ENCODE measurements at regions not wholly inside any gene's neighbourhood (a gene's known extent, or its start where the extent isn't known, plus 50 kb on each side); places are given as distances from the start of the nearest gene placed in this dataset.

DNA sequence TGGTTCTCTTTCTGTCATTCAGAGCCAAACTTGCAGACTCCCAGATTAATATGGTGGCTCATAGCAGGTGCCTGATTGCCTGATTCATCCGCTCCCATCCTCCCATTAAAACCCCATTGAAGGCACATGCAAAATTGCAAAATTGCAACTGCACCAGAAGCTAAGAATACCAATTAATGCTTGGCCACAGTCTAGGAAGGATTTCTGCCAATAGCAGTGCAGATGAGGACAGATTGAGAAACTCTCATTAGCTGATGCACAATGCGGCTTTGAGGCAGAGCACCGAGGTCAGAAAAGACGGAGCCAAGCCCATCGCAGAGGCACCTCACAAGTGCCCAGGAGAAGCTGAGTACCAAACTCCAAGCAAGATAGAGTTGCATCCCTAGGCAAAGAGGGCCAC lies 172.8 kb downstream of the ARL4C start:
- no peaks in the 10 kb centered on the region for H3K36me3 ChIP-seq (ENCODE audit: control insufficient read depth in 1 of 2, insufficient read depth in 2 of 2, low read length in 2 of 2)
- H3K4ac ChIP-seq (ENCODE audit: low read depth, low read length), result no peak overlapping the region
- H4K8ac ChIP-seq (ENCODE audit: low read depth, low read length), result no peak overlapping the region
- H3K27me3 ChIP-seq (ENCODE audit: insufficient read depth, low read length), result no peaks in the 10 kb centered on the region
- no peak overlapping the region for H4K91ac ChIP-seq (ENCODE audit: low read depth, low read length)
- no peak overlapping the region for H3K18ac ChIP-seq (ENCODE audit: low read length)
- no peak overlapping the region for H3K23ac ChIP-seq (ENCODE audit: low read length)
- no peaks in the 10 kb centered on the region for H3K79me2 ChIP-seq (ENCODE audit: control insufficient read depth, insufficient read depth, low read length, poor library complexity)
- no peaks in the 10 kb centered on the region for H3K9me3 ChIP-seq (ENCODE audit: insufficient read depth, low read depth, low read length)
- no peak overlapping the region for H2BK5ac ChIP-seq (ENCODE audit: low read depth, low read length, poor library complexity)
- H4K12ac ChIP-seq (ENCODE audit: low read depth, low read length), result no peak overlapping the region
- no peak overlapping the region for H3K27ac ChIP-seq (ENCODE audit: low read depth, low read length)
- WGBS (ENCODE audit: extremely low coverage, insufficient coverage, insufficient read length), result no CpG with 5 or more reads among the region's 5 CpGs
- H2BK12ac ChIP-seq (ENCODE audit: low read length), result no peak overlapping the region
- no peak overlapping the region for H3K4me3 ChIP-seq (ENCODE audit: low read depth, low read length)
- H3K4me1 ChIP-seq (ENCODE audit: control insufficient read depth in 1 of 2, insufficient read depth in 2 of 2, low read length in 2 of 2), result no peaks in the 10 kb centered on the region
- no peak overlapping the region for H2AFZ ChIP-seq (ENCODE audit: insufficient read depth, low read length, poor library complexity)
- H3K4me2 ChIP-seq (ENCODE audit: low read length), result no peak overlapping the region
- no peak overlapping the region for H2BK120ac ChIP-seq (ENCODE audit: insufficient read depth, low read length, poor library complexity)
- no peak for DNase-seq
- H2AK5ac ChIP-seq (ENCODE audit: low read length), result no peak overlapping the region
- no peak overlapping the region for H3K14ac ChIP-seq (ENCODE audit: low read length)
- H3K9ac ChIP-seq (ENCODE audit: low read length), result no peak overlapping the region
- no peaks in the 10 kb centered on the region for H3K79me1 ChIP-seq (ENCODE audit: low read length)

DNA sequence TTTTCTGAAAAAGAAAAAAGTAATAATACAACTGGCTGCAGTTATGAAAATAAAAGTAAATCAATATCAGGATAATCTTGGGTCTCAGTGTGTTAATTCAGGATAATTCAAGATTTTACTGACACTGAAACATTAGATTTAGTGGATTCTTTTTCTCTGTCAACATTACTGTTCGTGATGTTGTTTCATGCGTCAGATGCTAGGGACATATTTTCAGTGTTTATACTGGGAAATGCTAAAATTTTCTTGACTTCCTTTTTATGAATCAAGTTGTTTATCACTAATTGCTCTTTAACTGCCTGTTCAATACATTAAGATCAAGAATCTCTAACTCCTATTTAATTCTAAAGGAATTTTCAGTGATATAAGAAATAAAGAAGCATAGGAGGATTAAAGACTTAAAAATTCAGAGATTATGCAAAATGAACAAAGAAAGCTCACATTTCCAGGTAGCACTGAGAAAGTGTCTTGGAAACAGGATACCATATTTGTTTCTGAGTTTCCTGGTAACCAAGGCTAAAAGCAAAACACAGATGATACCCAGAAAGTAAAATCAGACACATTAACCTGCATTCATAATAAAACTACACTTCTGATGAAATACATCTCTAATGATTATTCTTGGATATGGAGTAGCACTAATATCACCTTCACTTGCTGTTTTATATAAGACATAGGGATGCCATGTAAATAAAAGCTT lies 174.0 kb downstream of the ARL4C start:
- Histone ChIP-seq H3K79me2 (ENCODE audit: control insufficient read depth, insufficient read depth, low read length, poor library complexity) (no peaks in the 10 kb centered on the region), H3K23ac (ENCODE audit: low read length) (no peak overlapping the region), H2AFZ (ENCODE audit: insufficient read depth, low read length, poor library complexity) (no peak overlapping the region), H3K4me1 (ENCODE audit: control insufficient read depth in 1 of 2, insufficient read depth in 2 of 2, low read length in 2 of 2) (no peaks in the 10 kb centered on the region), H4K8ac (ENCODE audit: low read depth, low read length) (no peak overlapping the region), H3K27me3 (ENCODE audit: insufficient read depth, low read length) (no peaks in the 10 kb centered on the region), H3K79me1 (ENCODE audit: low read length) (no peaks in the 10 kb centered on the region), H3K9ac (ENCODE audit: low read length) (no peak overlapping the region), H4K12ac (ENCODE audit: low read depth, low read length) (no peak overlapping the region), H2BK120ac (ENCODE audit: insufficient read depth, low read length, poor library complexity) (no peak overlapping the region), H3K18ac (ENCODE audit: low read length) (no peak overlapping the region), H3K4me2 (ENCODE audit: low read length) (no peak overlapping the region), H3K36me3 (ENCODE audit: control insufficient read depth in 1 of 2, insufficient read depth in 2 of 2, low read length in 2 of 2) (no peaks in the 10 kb centered on the region), H3K27ac (ENCODE audit: low read depth, low read length) (no peak overlapping the region), H2BK12ac (ENCODE audit: low read length) (no peak overlapping the region), H4K91ac (ENCODE audit: low read depth, low read length) (no peak overlapping the region), H2AK5ac (ENCODE audit: low read length) (no peak overlapping the region), H3K4ac (ENCODE audit: low read depth, low read length) (no peak overlapping the region), H3K4me3 (ENCODE audit: low read depth, low read length) (no peak overlapping the region), H3K9me3 (ENCODE audit: insufficient read depth, low read depth, low read length) (no peaks in the 10 kb centered on the region), H3K14ac (ENCODE audit: low read length) (no peak overlapping the region), H2BK5ac (ENCODE audit: low read depth, low read length, poor library complexity) (no peak overlapping the region)
- no peak for DNase-seq
- WGBS (ENCODE audit: extremely low coverage, insufficient coverage, insufficient read length), result no CpG with 5 or more reads among the region's 2 CpGs

DNA sequence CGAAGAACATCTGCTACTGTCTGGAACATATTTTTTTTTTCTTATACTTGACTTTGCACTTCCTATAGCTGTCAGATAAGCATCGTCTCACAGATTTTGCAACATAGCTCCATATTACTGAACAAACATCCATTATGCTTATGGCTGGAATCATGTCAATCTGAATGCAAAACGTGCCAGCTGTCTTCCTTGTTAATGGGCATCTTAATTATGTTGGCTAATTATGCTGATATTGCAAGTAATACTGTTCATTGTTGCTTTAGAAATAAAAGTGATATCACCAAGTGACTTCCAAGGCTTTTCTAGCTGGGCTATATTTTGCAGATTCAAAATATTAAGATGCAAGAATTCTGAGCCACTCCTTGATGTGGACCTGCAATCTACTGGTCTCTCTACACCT lies 176.8 kb downstream of the ARL4C start:
- H3K79me1 ChIP-seq (ENCODE audit: low read length), result no peaks in the 10 kb centered on the region
- no peak overlapping the region for H2AFZ ChIP-seq (ENCODE audit: insufficient read depth, low read length, poor library complexity)
- no peak overlapping the region for H2BK12ac ChIP-seq (ENCODE audit: low read length)
- no peak overlapping the region for H2BK5ac ChIP-seq (ENCODE audit: low read depth, low read length, poor library complexity)
- H3K9ac ChIP-seq (ENCODE audit: low read length), result no peak overlapping the region
- no peak overlapping the region for H3K23ac ChIP-seq (ENCODE audit: low read length)
- H3K18ac ChIP-seq (ENCODE audit: low read length), result no peak overlapping the region
- H3K4me3 ChIP-seq (ENCODE audit: low read depth, low read length), result no peak overlapping the region
- no peak overlapping the region for H3K14ac ChIP-seq (ENCODE audit: low read length)
- no peaks in the 10 kb centered on the region for H3K36me3 ChIP-seq (ENCODE audit: control insufficient read depth in 1 of 2, insufficient read depth in 2 of 2, low read length in 2 of 2)
- no peak overlapping the region for H3K4ac ChIP-seq (ENCODE audit: low read depth, low read length)
- H3K79me2 ChIP-seq (ENCODE audit: control insufficient read depth, insufficient read depth, low read length, poor library complexity), result no peaks in the 10 kb centered on the region
- no peaks in the 10 kb centered on the region for H3K27me3 ChIP-seq (ENCODE audit: insufficient read depth, low read length)
- H3K9me3 ChIP-seq (ENCODE audit: insufficient read depth, low read depth, low read length), result no peaks in the 10 kb centered on the region
- H3K27ac ChIP-seq (ENCODE audit: low read depth, low read length), result no peak overlapping the region
- no peaks in the 10 kb centered on the region for H3K4me1 ChIP-seq (ENCODE audit: control insufficient read depth in 1 of 2, insufficient read depth in 2 of 2, low read length in 2 of 2)
- H4K8ac ChIP-seq (ENCODE audit: low read depth, low read length), result no peak overlapping the region
- H4K12ac ChIP-seq (ENCODE audit: low read depth, low read length), result no peak overlapping the region
- H2AK5ac ChIP-seq (ENCODE audit: low read length), result no peak overlapping the region
- H2BK120ac ChIP-seq (ENCODE audit: insufficient read depth, low read length, poor library complexity), result no peak overlapping the region
- DNase-seq, result no peak
- no peak overlapping the region for H3K4me2 ChIP-seq (ENCODE audit: low read length)
- no CpG with 5 or more reads among the region's 3 CpGs for WGBS (ENCODE audit: extremely low coverage, insufficient coverage, insufficient read length)
- H4K91ac ChIP-seq (ENCODE audit: low read depth, low read length), result no peak overlapping the region

DNA sequence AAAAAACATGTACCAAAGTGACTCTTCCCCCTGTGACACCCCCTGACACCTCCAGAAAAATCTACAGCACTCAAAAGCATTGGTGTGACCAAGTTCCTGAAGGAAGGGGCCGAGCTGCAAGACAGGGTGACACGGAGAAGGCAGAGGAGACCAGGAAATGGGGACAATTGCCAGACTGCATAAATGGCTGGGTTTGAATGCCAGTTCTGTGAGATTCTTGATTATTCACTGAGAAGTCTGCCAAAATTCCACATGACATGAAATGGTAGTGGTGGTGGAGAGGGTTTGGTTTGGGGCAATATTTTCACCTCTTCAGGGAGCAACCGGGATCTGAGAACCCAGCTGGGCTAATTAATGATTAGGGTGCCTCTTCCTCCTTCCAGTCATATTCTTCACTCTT lies 178.5 kb downstream of the ARL4C start:
- H3K4me3 ChIP-seq (ENCODE audit: low read depth, low read length), result no peak overlapping the region
- no peak overlapping the region for H2BK120ac ChIP-seq (ENCODE audit: insufficient read depth, low read length, poor library complexity)
- no peak overlapping the region for H3K4ac ChIP-seq (ENCODE audit: low read depth, low read length)
- H2AK5ac ChIP-seq (ENCODE audit: low read length), result no peak overlapping the region
- H3K27ac ChIP-seq (ENCODE audit: low read depth, low read length), result no peak overlapping the region
- no peaks in the 10 kb centered on the region for H3K79me2 ChIP-seq (ENCODE audit: control insufficient read depth, insufficient read depth, low read length, poor library complexity)
- no CpG with 5 or more reads among the region's 3 CpGs for WGBS (ENCODE audit: extremely low coverage, insufficient coverage, insufficient read length)
- H3K4me2 ChIP-seq (ENCODE audit: low read length), result no peak overlapping the region
- no peak overlapping the region for H4K91ac ChIP-seq (ENCODE audit: low read depth, low read length)
- H3K23ac ChIP-seq (ENCODE audit: low read length), result no peak overlapping the region
- DNase-seq, result no peak
- no peaks in the 10 kb centered on the region for H3K27me3 ChIP-seq (ENCODE audit: insufficient read depth, low read length)
- H3K14ac ChIP-seq (ENCODE audit: low read length), result no peak overlapping the region
- no peaks in the 10 kb centered on the region for H3K79me1 ChIP-seq (ENCODE audit: low read length)
- no peak overlapping the region for H4K8ac ChIP-seq (ENCODE audit: low read depth, low read length)
- H3K36me3 ChIP-seq (ENCODE audit: control insufficient read depth in 1 of 2, insufficient read depth in 2 of 2, low read length in 2 of 2), result no peaks in the 10 kb centered on the region
- no peaks in the 10 kb centered on the region for H3K9me3 ChIP-seq (ENCODE audit: insufficient read depth, low read depth, low read length)
- no peaks in the 10 kb centered on the region for H3K4me1 ChIP-seq (ENCODE audit: control insufficient read depth in 1 of 2, insufficient read depth in 2 of 2, low read length in 2 of 2)
- no peak overlapping the region for H2BK12ac ChIP-seq (ENCODE audit: low read length)
- no peak overlapping the region for H3K18ac ChIP-seq (ENCODE audit: low read length)
- H4K12ac ChIP-seq (ENCODE audit: low read depth, low read length), result no peak overlapping the region
- no peak overlapping the region for H3K9ac ChIP-seq (ENCODE audit: low read length)
- H2AFZ ChIP-seq (ENCODE audit: insufficient read depth, low read length, poor library complexity), result no peak overlapping the region
- H2BK5ac ChIP-seq (ENCODE audit: low read depth, low read length, poor library complexity), result no peak overlapping the region
